Activated CD4-positive, alpha-beta T cell treated with anti-CD3 and anti-CD28 coated beads for 48 hours (primary cell): ENCODE measurements at regions not wholly inside any gene's neighbourhood (a gene's known extent, or its start where the extent isn't known, plus 50 kb on each side); places are given as distances from the start of the nearest gene placed in this dataset.

Source experiments
- DNase-seq: peaks from one replicate; pipeline ENCODE4 v3.0.0-alpha.2; 2020

DNA sequence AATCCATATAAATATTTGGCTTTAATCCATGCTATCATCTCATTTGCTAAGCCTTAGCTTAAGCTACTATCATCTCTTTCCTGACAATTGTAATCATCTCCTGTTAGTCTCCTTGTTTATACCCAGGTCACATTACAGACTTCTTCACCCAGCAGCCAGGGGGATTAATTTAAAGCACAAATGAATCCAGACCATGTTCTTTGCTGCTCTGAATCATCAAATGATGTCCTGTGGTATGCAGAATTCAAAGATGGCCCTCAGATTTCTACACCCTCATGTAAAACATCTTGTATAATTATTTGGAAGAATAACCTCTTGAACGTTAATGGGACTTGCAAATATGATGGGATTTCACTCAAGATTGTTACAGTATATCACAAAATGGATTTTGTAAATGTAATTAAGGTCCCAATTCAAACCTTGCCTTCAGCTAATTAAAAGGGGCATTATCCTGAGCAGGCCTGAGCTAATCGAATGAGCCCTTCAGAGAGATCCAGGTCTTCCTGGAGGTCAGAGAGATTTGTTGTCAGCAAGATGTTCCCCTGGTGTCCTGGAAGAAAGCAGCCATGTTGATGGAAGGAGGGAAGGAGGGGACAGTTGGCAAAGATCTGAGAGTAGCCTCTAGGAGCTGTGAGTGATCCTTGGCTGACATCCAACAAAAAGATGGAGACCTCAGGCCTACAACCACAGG lies 241.1 kb upstream of the MMADHC start:
- no peak for DNase-seq

DNA sequence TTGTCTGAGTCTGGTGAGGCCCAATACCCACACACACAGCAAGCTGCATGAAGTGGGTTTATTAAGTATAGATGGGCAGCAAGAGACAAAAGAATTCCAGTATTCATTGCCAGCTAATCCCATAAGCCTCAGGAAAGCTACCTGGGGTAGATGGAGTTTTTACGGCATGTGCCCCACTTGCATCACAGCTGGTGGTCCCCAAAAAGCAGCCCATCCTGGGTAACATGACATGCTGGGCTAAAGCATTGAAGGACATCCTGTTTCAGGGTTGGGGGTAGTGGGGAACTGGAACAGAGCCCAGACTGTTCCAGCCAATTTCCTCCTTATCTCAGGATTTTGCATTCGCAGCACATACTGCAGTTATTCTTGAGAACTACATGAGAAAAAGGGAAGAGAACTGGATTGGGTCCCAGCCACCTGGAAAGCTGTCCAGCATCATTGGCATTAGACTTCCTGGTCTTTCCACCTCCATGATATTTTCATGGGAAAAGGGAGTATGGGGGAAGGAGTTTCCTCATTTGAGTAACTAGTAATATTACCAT lies 240.1 kb upstream of the MMADHC start:
- no peak for DNase-seq

DNA sequence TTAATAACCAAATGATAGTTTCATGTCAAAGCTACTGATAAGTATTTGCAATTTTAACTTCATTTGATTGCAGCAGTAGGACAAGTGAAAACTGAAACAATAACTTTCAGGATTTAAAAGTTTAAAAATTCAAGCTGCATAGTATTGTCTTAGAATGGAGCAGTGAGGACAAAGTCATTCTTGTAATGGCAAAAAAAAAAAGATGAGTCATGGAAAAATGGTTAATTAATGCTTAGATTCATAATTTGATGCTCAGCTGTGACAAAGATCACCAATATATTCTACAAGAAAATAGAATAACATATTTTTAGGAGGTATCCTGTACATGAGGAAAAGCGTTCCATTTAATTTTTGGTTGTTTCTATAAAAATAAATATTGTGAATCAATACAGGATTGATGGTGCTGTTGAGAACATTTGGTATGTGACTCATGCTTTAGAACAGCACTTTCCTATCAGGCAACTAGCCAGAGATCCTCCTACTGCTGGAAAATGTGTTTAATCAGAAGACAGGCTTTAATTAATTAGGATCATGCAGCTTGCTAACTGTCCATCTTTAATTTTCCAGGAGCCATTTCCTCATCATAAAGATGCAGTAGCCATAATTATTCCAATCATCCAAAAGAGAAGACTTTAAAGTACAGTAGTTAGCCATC lies 239.0 kb upstream of the MMADHC start:
- no peak for DNase-seq

DNA sequence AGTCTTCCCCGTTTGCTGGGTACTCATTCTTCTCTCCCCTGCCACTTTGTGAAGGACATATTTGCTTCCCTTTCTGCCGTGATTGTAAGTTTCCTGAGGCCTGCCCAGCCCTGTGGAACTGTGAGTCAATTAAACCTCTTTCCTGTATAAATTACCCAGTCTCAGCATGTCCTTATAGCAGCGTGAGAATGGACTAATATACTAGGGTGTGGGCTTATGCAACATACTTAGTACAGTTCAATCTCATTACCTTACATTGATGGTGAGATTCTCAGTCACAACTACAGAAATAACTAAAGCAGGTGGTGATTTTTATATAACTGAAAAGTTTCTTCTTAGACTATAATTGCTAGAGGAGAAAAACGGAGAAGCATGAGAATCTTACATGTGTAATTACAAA lies 237.9 kb upstream of the MMADHC start:
- no peak for DNase-seq

DNA sequence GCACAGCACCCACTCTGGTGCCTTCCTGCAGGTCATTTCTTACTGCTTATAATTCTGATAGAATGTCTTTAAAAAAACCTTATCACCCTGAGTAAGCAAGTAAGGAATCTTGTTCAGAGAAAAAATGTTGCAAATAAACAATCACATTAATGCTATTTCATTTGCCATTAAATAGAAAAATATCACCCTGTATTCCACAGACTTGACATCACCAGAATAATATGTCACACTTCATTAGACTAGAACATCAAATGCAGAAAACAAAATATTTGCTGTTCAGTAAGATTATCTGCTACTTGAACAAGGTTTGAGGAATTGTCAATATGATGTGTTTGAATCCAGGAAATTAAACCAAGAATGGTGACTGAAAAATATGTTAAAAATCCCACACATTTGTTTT lies 236.6 kb upstream of the MMADHC start:
- no peak for DNase-seq

DNA sequence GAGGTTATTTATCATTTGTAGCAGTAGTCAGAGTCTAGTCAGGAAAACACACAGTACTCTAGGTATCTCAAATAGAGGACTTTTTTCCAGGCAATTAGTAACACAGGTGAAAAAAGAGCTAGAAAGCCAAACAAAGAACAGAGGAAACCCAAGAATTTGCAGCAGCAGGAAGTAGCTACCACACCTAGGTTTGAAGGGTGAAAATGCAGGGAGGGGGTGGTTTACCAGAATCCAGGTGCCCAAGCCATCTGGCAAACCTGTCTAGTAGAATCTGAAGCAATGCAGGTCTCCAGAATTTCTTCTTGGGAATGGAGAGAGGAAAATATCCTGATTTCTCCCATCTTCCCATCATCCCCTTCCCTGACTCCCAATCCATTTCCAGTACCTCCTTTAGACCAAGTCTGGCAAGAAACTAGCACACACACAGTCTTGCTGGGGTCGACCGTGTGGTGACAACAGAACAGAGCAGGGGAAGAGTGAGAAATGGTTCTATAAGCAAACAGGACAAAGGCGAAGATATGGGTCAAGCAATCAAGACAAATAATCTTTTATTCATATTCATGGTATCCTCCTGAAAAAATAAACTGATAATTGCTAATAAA lies 231.9 kb upstream of the MMADHC start:
- DNase-seq: no peak

DNA sequence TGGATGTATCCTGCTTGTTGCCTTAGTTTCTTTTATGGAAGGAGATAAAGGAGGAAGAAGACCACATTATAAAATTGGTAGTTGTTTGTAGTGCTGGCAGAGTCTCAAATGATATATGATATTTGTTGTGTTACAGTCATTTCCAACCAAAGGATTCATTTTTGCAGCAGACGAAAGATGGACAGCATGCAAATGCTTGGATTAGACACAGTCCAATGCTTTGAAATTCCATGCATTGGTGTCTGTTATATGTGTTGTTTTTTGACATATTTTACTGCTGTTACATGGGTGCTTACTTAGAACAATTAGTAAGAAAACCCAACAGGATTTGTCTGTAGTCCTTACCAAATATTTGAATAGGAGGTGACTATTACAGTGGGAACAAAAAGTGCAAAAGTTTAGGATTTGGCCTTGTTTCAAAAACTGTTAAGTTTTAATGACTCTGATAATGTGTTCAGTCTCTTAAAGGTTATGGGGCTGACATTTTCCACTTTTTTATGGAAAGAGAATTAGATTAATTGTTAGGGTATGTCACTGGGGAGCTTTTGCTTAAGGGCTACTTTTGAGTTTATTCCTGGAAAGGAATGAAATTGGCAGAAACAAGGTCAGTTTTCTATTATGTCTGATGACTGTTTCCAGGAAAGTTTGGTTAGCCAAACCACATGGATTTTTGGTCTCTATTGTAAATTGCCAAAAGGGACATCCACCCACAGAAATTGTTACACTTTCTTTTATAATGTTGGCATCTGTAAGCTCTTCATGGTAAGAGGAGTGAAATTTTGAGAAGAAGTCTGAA lies 229.4 kb upstream of the MMADHC start:
- no peak for DNase-seq

DNA sequence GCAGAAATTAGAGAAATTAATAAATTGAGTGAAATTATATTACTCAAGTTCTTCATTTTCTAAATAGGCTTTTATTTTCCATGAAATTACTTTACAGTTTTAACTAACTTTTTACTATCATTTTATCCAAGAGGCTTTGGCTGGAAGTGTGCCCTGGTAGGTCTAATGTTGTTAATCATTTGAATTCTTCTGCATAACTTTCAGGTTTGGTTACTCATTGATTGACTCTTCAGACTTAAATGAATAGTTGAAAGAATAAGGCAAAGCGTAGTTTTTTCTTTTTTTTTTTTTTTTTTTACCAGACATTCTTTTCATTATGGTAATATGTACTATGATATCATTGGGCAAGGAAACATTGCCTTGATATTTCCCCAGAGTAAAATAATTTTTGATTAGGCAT lies 228.4 kb upstream of the MMADHC start:
- no peak for DNase-seq

DNA sequence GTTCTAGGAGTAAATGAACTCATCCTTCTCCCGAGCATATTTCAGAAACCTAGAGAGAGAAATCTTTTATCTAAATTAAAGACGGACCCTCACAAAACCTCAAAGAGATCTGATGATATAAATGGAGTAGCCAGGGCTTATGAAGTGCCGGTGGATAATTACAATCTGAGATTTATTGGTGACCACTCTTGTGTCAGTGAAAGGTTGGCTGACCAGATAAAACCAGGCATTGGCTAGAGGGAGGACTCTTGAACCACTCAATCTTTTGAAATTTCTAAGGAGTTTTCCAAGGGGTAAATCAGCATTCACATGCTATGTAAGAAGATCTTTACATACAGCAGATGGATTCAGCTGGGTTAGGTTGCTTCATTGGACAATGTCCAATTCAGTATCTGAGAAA lies 227.3 kb upstream of the MMADHC start:
- DNase-seq: no peak

DNA sequence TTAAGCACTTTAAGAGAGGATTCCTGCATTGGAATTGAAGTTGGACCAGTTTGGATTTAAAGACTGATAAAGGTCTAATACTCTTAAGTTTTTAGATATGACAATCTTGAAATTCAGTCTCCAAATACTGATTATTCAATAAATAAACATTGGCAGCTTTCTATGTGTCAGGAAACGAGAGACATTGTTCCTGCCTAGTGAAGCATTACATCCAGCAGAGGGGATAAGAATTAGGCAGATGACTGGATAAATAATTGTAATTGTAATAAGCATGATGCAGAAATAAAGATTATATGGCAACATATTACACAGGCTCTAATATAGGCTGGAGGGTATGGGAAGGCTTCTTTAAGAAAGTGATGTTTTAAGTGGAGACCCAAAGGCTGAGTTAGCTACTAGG lies 226.5 kb upstream of the MMADHC start:
- DNase-seq: no peak

DNA sequence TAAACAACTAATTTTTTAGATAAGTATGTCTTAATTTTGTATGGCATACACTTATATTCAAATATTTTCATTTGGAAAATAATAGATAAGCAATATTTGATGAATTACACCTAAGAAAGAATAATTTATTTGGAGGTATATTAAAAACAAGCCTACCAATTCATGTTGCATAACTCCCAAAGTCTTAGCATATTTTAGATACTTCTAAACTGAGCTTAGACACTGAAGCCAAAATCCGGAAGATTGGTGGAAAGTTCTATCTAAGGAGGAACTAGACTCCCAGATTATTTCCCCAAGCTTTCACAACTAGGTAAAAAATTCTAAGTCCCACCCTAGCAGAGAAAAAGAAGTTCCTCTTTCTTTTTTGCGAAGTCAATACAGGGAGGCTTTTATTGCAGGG lies 221.0 kb upstream of the MMADHC start:
- no peak for DNase-seq

DNA sequence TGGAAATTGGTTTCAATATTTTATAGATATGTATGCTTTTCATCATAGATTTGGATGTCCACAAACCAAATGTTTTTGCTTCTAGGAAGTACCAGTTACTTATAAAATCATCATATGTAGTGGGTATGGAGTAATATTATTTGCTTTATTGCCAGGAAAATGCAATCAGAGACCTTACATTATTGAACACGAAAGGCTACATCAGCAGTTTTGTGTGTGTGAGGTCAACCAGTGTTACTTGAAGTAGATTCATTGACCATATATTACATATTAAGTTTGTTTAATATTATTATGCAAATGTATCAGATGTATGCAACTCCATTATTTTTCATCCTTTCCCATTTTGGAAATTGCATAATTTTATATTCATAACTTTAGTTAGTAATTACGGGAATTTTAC lies 219.1 kb upstream of the MMADHC start:
- DNase-seq: no peak

DNA sequence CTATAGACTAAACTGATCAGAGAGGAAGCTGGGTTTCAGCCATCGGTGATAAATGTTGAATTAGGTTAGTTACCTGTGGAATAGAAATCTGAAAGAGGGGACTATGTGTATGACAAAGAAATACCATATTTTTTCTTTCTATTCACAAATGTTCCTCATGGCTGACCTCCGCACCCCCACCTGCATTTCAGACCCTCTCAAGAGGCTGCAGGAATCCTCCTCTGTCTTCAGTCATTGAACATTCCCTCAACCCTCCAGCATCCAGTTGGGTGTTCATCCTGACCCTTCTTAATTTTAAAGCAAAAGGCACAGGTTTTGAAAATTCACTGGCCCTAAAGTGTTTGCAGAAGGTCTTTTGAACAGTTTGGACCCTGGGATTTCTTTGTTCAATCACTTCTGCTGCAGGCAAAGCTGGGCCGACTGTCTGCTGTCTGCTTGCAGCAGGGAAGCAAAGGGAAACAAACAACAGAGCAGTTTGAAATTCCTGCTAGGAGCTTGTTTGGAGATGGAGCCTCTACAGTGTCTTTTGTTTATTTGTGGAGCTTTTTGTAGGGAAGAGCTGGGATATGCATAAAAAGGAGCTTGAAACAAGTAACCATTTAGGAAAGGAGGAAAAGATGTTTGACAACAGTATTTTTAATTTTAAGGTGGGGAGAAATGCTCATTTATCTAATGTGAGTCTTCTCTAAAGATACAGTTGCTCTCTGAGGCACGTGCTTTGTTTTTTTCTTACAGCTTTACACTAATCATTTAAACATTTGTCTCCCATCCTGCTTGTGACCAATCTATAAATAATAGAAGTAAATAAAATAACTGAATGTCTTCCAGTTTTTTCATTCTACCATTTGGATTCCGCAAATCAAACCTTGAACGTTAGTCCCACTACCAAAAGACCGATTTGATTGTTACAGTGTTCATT lies 213.3 kb upstream of the MMADHC start:
- no peak for DNase-seq

DNA sequence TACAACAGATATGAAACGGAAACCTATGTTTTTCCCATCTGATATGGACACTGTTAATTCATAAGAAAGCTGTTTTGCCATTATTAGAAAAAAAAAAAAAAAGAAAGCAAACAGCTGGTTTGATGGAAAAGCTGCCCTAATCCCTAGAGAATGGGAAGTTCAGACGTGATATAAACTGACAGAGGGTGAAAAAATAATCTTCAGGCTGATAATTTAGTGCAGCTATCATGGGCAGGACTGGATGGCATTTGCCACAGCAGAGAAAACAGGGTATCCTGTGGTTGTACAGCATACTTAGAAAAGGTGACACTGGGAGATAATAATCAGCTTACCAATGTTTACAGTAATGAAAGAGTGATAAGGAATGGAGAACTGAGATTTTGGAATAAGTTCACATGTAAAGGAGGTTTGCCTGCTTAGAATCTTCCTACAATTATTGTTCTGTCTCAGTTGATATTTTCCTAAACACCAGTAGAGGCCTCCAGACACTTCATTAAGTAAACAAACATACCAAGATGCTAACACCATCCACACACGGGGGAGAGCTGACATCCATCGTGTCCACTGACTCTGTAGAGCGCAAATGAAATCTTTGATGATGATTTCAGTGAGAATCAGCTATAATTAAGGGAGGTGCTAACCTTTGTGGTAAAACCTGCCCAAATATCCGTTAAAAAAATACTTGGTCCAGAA lies 211.6 kb upstream of the MMADHC start:
- no peak for DNase-seq

DNA sequence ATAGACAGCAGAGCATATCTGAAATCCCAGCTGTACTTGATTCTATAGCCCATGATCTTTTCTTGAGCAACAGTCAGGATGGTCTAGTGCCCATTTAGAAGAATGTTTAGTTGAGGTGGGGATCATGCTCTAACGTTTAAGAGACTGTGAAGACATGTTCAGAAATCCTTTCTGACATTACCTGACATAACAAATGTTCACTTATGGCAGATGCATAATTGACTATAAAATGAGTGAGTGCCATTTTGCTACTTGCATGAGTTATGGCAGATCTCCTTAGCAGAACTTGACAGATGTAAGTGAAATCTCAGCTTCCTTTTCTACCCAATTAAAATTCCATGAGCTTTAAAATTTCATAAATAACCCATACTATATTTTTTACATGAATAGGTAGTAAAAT lies 209.5 kb upstream of the MMADHC start:
- no peak for DNase-seq

DNA sequence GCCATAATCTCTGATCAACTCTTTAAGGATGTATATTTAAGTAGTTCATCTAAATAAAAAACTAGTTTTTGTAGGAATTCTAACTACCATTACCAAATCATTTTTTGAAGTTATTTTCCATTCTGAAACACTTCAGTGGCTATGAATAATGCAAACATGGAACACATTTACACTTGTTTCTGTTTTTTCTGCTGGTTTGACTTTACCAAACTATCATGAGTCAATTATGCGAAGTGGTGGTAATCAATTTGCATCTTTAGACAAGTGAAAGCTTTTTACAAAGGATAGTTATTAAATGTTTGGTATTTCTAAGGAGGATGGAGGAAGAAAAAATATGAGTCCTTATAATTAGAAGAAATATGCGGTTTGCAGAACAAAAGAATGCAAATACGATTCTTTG lies 202.0 kb upstream of the MMADHC start:
- DNase-seq: no peak

DNA sequence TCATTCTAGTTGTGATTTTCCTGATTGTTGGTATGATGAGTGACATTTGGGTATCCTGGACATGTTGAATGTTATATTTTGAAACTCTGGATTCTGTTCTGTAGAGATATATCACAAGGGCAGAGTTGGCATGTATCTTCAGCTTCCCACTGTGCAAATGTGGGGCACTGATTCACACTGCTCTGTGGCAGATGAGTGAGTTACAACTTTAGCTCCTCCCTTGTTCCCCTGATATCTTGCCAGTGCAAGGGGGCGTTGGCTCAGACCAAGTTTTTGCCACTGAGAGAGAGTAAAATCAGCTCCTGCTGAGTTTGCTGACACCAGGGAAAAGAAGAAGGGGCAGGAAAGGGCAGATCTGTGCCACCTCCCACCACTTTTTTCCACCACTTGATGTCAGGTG lies 199.6 kb upstream of the MMADHC start:
- no peak for DNase-seq

DNA sequence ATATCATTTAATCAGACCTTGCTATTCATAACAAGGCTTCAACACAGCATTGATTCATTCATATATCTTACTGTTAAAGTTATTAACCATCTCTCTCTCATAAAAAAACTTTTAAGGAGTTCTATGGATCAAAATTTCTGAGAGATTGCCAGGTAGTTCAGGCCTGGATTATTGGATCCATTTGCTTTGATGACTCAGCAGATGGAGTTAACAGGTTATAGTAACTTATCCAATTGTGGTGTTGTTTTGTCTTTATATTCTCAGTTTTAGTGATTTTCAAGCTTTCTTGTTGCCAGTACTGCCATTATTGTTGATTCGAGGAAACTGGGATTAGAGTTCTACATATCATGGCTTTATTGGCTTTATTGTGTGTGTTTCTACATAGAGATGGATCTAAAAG lies 195.7 kb upstream of the MMADHC start:
- DNase-seq: no peak

DNA sequence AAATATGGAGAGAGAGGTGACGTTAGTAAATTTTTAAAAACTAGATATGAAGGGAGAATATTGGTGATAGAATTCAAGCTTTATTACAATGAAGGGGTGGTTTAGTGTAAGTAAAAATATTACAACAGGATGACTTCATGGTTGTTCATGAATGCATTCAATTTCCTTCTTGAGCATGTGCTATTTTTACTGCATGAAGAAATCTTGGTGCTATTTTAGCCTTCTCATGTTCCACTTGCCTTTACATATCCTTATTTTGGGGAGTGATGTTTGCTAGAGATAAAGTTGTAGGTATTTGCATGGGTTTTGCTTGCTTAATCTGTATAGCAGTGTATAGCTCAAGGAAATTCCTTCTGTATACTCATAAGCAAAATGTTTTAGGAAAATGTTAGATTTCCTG lies 195.0 kb upstream of the MMADHC start:
- DNase-seq: no peak

DNA sequence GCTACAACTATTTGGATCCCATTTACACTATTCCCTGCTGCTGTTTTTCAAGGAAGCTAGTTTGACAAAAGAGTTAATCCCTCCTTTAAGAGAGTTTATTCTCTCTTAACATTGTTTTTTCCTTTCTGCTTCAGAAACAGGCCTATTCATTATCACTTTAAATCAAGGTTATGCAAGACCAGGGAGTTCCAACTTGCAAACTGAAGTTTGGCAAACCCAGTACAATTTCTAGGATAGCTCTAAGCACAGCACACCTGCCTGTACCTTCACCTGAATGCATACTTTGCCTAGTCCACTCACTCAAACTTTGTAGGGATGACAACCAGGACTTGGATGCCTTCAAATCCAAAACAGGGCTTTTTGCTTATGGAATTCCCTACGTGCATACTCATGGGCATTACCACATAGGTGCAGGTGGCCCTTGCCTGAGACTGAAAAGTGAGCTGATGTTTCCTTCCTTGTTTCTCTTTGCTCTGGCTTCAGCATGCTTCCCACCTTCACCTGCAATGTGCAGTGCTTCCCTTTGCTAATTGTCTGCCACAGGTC lies 193.8 kb upstream of the MMADHC start:
- no peak for DNase-seq

DNA sequence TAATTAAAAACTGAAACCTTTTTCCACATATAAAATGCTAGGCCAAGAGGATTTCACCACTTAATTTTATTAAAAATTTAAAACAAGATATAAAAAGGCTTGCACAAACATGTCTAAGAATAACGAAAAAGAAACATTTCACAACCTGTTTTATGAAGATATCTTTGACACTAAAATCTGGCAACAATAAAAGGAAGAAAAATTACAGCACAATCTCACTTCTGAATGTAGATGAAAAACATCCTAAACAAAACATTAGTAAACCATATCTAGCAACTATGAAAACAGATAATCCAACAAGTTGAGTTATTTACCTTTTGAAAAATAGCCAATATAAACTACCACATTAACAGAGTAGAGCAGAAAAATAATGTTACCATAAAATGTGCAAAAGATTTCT lies 185.4 kb upstream of the MMADHC start:
- DNase-seq: no peak
